Gastrocnemius medialis (tissue), 4 donors: ENCODE measurements at regions not wholly inside any gene's neighbourhood (a gene's known extent, or its start where the extent isn't known, plus 50 kb on each side); places are given as distances from the start of the nearest gene placed in this dataset.

ENCODE experiments used
- POLR2A ChIP-seq, 2 donors: fragments of 450-650 bp; IDR thresholded peaks; one replicate each; pipeline ENCODE4 v1.6.1; 2017; ENCODE audit warnings: antibody characterized with exemption in 2 of 2, mild to moderate bottlenecking in 2 of 2, moderate library complexity in 2 of 2
- TF ChIP-seq, protein P1 (sequence below), 5 experiments: fragments of 450-650 bp in 3 of 5; fragments of 200-600 bp in 2 of 5; sonication (generic) in 2 of 5; IDR thresholded peaks in 4 of 5; conservative IDR thresholded peaks in 1 of 5; 1 replicate in 4 of 5; 2 replicates in 1 of 5; pipeline ENCODE4 v1.5.1; 2016 to 2019; ENCODE audit warnings: antibody characterized with exemption in 5 of 5, mild to moderate bottlenecking in 3 of 5, moderate library complexity in 3 of 5

GRCh38 chr7:27399791-27400567 lies 157.4 kb downstream of the EVX1 start:
- TF ChIP-seq, protein P1, sequence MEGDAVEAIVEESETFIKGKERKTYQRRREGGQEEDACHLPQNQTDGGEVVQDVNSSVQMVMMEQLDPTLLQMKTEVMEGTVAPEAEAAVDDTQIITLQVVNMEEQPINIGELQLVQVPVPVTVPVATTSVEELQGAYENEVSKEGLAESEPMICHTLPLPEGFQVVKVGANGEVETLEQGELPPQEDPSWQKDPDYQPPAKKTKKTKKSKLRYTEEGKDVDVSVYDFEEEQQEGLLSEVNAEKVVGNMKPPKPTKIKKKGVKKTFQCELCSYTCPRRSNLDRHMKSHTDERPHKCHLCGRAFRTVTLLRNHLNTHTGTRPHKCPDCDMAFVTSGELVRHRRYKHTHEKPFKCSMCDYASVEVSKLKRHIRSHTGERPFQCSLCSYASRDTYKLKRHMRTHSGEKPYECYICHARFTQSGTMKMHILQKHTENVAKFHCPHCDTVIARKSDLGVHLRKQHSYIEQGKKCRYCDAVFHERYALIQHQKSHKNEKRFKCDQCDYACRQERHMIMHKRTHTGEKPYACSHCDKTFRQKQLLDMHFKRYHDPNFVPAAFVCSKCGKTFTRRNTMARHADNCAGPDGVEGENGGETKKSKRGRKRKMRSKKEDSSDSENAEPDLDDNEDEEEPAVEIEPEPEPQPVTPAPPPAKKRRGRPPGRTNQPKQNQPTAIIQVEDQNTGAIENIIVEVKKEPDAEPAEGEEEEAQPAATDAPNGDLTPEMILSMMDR (IDR thresholded peaks at IDR 0.05 in 4 of 5, conservative IDR thresholded peaks at IDR 0.05 in 1 of 5), result no peak
- TF ChIP-seq POLR2A (IDR thresholded peaks at IDR 0.05), result no peak
